Endothelial cell of umbilical vein (primary cell): ENCODE measurements at regions not wholly inside any gene's neighbourhood (a gene's known extent, or its start where the extent isn't known, plus 50 kb on each side); places are given as distances from the start of the nearest gene placed in this dataset.

ENCODE experiments used
- BruUV-seq: library from RNA; stranded (reverse); fragments of 400-500 nt; replicated peaks from 2 replicates; lab custom pipeline; 2021; lab: Mats Ljungman, UMichigan
- CTCF ChIA-PET: fragments of 300-600, 350-600 bp; sonication (Branson Sonifier 250); formaldehyde crosslinking; loops from one replicate; lab custom pipeline; 2021; ENCODE audit warnings: antibody characterized with exemption, inconsistent platforms; lab: Charles Lee
- POLR2A ChIA-PET: fragments of 300-600, 350-600 bp; sonication (Branson Sonifier 250); formaldehyde crosslinking; loops from one replicate; lab custom pipeline; 2021; ENCODE audit warnings: antibody characterized with exemption, inconsistent platforms; lab: Charles Lee
- DNase-seq: peaks from one replicate; pipeline ENCODE4 v3.0.0-alpha.2; 2011; ENCODE audit warnings: low read depth, low spot score
- FAIRE-seq: peaks from 2 replicates; lab custom pipeline; 2011; peaks lifted over from hg19 to GRCh38; lab: Jason Lieb, UNC
- H2AFZ ChIP-seq: 2 replicates; pipeline ENCODE4 v1.6.0; 2012; ENCODE audit warnings: low read depth, low read length, control low read depth, inconsistent platforms
- H3K27ac ChIP-seq: 2 replicates; pipeline ENCODE4 v1.5.1; 2011; ENCODE audit warnings: low read depth, mild to moderate bottlenecking, control low read depth, low read length, moderate library complexity; ENCODE audit not compliant: insufficient read depth
- H3K27me3 ChIP-seq, 2 experiments: 2 replicates each; pipeline versions ENCODE4 v1.6.0 to v1.6.1; 2011; ENCODE audit warnings: low read length in 2 of 2, mixed read lengths in 1 of 2; ENCODE audit not compliant: control insufficient read depth in 2 of 2, insufficient read depth in 2 of 2
- H3K36me3 ChIP-seq, 2 experiments: 2 replicates in 1 of 2; 3 replicates in 1 of 2; pipeline ENCODE4 v1.5.1; 2011; ENCODE audit warnings: low read length in 2 of 2, mild to moderate bottlenecking in 1 of 2, moderate library complexity in 1 of 2; ENCODE audit not compliant: control insufficient read depth in 2 of 2, insufficient read depth in 2 of 2; ENCODE audit errors: extremely low read depth in 1 of 2
- H3K4me1 ChIP-seq: 3 replicates; pipeline ENCODE4 v1.5.1; 2011; ENCODE audit warnings: mild to moderate bottlenecking, low read length; ENCODE audit not compliant: control insufficient read depth, insufficient read depth; ENCODE audit errors: extremely low read depth
- H3K4me2 ChIP-seq: 2 replicates; pipeline ENCODE4 v1.6.1; 2011; ENCODE audit warnings: low read length, control low read depth, mixed read lengths; ENCODE audit not compliant: insufficient read depth
- H3K4me3 ChIP-seq, 3 experiments: fragments of 200-600 bp in 1 of 3; sonication (generic), shearing (Covaris generic) in 1 of 3; replicated peaks in 1 of 3; 2 replicates each; pipeline ENCODE4 v1.5.1; 2011 to 2016; ENCODE audit warnings: control low read depth in 3 of 3, low read length in 3 of 3, mild to moderate bottlenecking in 2 of 3, inconsistent platforms in 1 of 3, low read depth in 1 of 3, moderate library complexity in 1 of 3; ENCODE audit not compliant: insufficient read depth in 1 of 3
- H3K79me2 ChIP-seq: 2 replicates; pipeline ENCODE4 v1.6.0; 2012; ENCODE audit warnings: low read length, inconsistent platforms; ENCODE audit not compliant: control insufficient read depth, insufficient read depth
- H3K9ac ChIP-seq: replicated peaks from 2 replicates; pipeline ENCODE3; 2011; ENCODE audit warnings: low read length, control low read depth; ENCODE audit not compliant: insufficient read depth; ENCODE audit errors: extremely low read depth
- H3K9me1 ChIP-seq: replicated peaks from 3 replicates; pipeline ENCODE4 v1.6.0; 2011; ENCODE audit warnings: mild to moderate bottlenecking, low read length; ENCODE audit not compliant: control insufficient read depth, insufficient read depth; ENCODE audit errors: extremely low read depth
- H3K9me3 ChIP-seq: replicated peaks from 2 replicates; pipeline ENCODE4 v1.5.1; 2012; ENCODE audit warnings: low read length, inconsistent platforms; ENCODE audit not compliant: control insufficient read depth, insufficient read depth
- H4K20me1 ChIP-seq: replicated peaks from 2 replicates; pipeline ENCODE3; 2011; ENCODE audit warnings: mild to moderate bottlenecking, low read length; ENCODE audit not compliant: control insufficient read depth, insufficient read depth; ENCODE audit errors: extremely low read depth
- EZH2 ChIP-seq: IDR thresholded peaks from 2 replicates; pipeline ENCODE4 v1.6.1; 2012; ENCODE audit warnings: borderline replicate concordance, low read depth, mild to moderate bottlenecking, moderate library complexity, low read length, inconsistent platforms; ENCODE audit not compliant: severe bottlenecking
- FOS ChIP-seq: IDR thresholded peaks from 2 replicates; pipeline ENCODE4 v1.6.1; 2011; ENCODE audit warnings: mild to moderate bottlenecking, low read length, moderate library complexity, borderline replicate concordance; ENCODE audit not compliant: insufficient read depth
- GATA2 ChIP-seq: IDR thresholded peaks from 2 replicates; pipeline ENCODE4 v1.7.0; 2011; ENCODE audit warnings: low read depth, mild to moderate bottlenecking, moderate library complexity, mixed read lengths, low read length; ENCODE audit not compliant: insufficient read length, insufficient read depth
- JUN ChIP-seq: IDR thresholded peaks from 2 replicates; pipeline ENCODE4 v1.6.1; 2011; ENCODE audit warnings: borderline replicate concordance, low read depth; ENCODE audit not compliant: insufficient read length, insufficient read depth
- MAX ChIP-seq: IDR thresholded peaks from 2 replicates; pipeline ENCODE4 v1.6.1; 2011; ENCODE audit not compliant: insufficient read depth, insufficient read length
- POLR2AphosphoS5 ChIP-seq: IDR thresholded peaks from 2 replicates; pipeline ENCODE4 v1.6.1; 2012; ENCODE audit warnings: low read depth, mild to moderate bottlenecking, control low read depth, low read length, moderate library complexity; ENCODE audit not compliant: insufficient read depth
- dilution Hi-C: fragments of 300-500 bp; cut with MboI; formaldehyde crosslinking; loops from one replicate; pipeline ENCODE4 v1.15.0; 2019; ENCODE audit warnings: low sequenced_read_pairs; ENCODE audit not compliant: extremely low pct_ligation_motif_present
- intact Hi-C: fragments of 100-400 bp; cut with micrococcal nuclease; formaldehyde crosslinking; loops from one replicate; pipeline ENCODE4 v1.10.0; 2022

- Histone ChIP-seq H4K20me1 (no peaks in the 10 kb centered on the region), H3K9me3 (no peaks in the 10 kb centered on the region), H3K9me1 (no peaks in the 10 kb centered on the region), H3K4me3 (no peak overlapping the region), H3K27me3 (no peaks in the 10 kb centered on the region), H3K9ac (no peak overlapping the region), H3K36me3 (no peaks in the 10 kb centered on the region), H3K27ac (no peak overlapping the region), H3K4me2 (no peak overlapping the region), H2AFZ (no peak overlapping the region), H3K4me1 (no peaks in the 10 kb centered on the region), H3K79me2 (no peaks in the 10 kb centered on the region)
- no peak for FAIRE-seq
- CTCF ChIA-PET: interaction anchor here (1.0 kb wide), 1 partner anchor 209 kb away, joined by 3 read pairs; no protein-coding TSS in a partner anchor
- DNase-seq: no peak
- dilution Hi-C loops (no loop called here), intact Hi-C loops (no loop called here)
- TF ChIP-seq JUN: no peak
- no TSS peak for BruUV-seq
- POLR2A ChIA-PET: no interaction called here
These were observed 87.1 kb upstream of the CTTNBP2 start for GRCh38 chr7:117960351-117960750.

- TF ChIP-seq GATA2 (no peak), POLR2AphosphoS5 (no peak), EZH2 (no peak), MAX (no peak), FOS (no peak), JUN (no peak)
- intact Hi-C loops (no loop called here), dilution Hi-C loops (no loop called here)
- Histone ChIP-seq H3K79me2 (no peaks in the 10 kb centered on the region), H3K36me3 (no peaks in the 10 kb centered on the region), H3K27ac (no peak overlapping the region), H3K4me3 (no peak overlapping the region), H3K4me2 (no peak overlapping the region), H4K20me1 (no peaks in the 10 kb centered on the region), H3K9me1 (no peaks in the 10 kb centered on the region), H3K9me3 (no peaks in the 10 kb centered on the region), H3K4me1 (no peaks in the 10 kb centered on the region), H3K9ac (no peak overlapping the region), H3K27me3 (no peaks in the 10 kb centered on the region), H2AFZ (no peak overlapping the region)
- CTCF ChIA-PET: no interaction called here
- no TSS peak for BruUV-seq
- no peak for DNase-seq
- POLR2A ChIA-PET: no interaction called here
- no peak for FAIRE-seq
These were observed 88.0 kb upstream of the CTTNBP2 start for GRCh38 chr7:117961235-117961634.
